ENCODE measurements at regions not wholly inside any gene's neighbourhood (a gene's known extent, or its start where the extent isn't known, plus 50 kb on each side); places are given as distances from the start of the nearest gene placed in this dataset.
"Not testable (repeated sequence)": the region's sequence is repeated elsewhere in the genome, so short reads cannot be mapped to it uniquely, and the experiment has no call there.

- DNase-seq, result no peak
These were observed 151.0 kb upstream of the RAB4A start for GRCh38 chr1:229119876-229120275.

GRCh38 chr1:229121845-229122436 lies 149.0 kb upstream of the RAB4A start:
- DNase-seq, result peak; percentile 26

DNA sequence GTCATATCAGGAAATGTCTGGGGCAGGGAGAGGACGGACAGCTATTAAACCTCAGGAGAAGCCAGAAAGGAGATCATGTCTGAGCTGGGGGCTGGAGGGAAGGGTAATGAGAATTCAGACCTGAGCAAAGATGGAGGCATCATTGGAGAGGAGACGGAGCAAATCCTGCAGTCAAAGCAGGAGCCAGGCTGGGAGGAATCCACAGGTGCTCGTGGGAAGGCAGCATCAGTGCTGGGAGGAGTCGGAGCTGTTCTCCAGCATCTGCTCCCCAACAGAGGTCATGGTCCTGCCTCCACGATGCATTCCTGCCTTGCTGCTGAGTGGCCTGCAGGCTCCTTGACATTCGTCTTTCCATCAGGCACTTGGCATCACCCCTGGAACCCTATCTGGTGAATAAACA lies 148.3 kb upstream of the RAB4A start:
- no peak for DNase-seq

GRCh38 chr1:229124116-229124515 lies 146.8 kb upstream of the RAB4A start:
- no peak for DNase-seq

DNA sequence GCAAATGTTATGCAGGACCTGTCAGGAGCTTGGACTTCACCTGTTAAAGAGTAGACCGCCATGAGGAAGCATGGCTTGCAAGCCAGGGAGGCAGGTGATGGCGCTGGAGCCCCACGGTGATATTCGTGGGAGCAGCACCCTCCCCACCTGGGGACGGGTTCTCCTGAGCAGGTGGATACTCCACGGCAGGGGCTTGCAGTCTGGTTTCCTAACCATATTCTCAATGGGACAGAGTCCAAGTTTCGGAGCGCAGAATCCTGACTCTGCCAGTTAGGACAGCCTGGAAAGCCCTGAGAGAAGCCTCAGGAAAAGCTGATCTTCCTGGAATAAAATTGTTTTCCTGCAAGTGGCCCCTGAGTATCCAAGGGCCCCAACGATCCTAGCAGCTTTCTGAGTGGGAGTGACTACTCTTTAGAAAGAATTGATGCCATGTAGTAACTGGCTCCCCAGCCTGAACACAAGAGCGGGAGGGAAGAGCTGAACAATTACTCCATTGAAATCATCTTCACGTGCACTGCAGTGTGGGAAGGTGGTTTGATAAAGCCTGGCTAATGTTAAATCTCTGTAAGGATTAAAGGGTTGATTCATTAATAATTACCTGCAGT lies 146.3 kb upstream of the RAB4A start:
- no peak for DNase-seq

GRCh38 chr1:229127301-229127700 lies 143.6 kb upstream of the RAB4A start:
- DNase-seq, result peak; percentile 23

GRCh38 chr1:229128066-229128608 lies 142.8 kb upstream of the RAB4A start:
- DNase-seq, result no peak

DNA sequence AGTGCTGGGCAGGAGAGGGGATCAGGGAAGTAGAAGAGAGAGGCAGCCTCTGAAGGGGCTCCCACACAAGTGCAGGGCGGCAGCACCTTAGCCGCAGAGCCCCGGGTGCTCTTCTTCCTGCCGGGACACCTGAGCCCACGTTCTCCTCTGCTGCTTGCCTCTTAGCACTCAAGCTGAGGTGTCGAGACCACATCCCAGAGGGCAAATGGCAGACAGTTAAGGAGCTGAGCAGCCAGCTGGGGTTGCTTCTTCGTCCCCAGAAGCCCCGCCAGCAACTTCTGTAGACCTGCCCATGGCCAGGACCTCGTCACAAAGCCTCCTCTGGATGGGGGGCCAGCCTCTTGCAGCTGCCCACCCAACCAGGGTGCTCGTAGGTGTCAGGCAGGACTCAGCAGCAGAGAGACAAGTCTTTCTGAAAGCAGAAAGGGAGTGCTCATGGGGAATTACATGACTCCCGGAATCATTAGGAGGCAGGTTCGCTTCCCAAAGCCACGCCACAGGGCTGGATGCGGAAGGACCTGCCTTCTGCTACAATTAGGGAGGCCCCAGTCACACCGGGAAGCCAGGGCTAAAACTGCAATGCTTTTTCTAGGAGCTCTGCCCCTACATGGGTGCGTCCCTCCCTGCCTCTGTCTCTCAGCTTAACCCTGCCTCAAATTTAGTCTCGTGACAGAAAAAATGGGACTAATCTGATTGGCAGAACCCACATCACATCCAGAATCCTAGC lies 141.4 kb upstream of the RAB4A start:
- DNase-seq, result no peak

DNA sequence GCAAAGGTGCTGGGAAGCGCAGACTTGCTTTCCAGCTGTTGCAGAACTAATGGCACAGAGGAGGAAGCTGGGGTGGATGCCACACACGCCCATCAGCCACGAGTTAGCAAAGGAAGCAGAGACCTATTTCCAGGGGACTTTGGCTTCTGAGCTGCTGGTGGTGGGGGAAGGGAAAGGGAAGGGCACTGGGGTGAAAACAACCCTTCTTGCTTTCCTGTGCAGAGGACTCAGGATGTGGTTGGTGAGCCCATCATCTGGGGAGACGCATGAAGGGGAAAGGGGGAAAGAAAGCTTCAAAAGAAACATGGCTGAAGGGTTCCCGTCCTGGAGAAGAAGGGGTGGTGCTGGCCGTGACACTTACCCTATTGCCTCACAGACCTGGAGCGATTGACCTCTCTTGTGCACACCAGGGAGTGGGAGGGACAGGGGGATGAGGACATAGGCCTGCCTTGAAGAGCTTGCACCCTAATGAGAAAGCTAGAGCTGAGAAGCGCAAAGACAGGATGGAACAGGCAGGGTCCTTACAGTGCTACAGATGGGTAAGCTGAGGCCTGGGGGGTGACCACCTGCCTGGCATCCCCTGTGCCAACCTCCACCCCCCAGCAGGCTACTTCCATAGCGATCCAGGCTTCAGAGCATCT lies 140.8 kb upstream of the RAB4A start:
- no peak for DNase-seq

DNA sequence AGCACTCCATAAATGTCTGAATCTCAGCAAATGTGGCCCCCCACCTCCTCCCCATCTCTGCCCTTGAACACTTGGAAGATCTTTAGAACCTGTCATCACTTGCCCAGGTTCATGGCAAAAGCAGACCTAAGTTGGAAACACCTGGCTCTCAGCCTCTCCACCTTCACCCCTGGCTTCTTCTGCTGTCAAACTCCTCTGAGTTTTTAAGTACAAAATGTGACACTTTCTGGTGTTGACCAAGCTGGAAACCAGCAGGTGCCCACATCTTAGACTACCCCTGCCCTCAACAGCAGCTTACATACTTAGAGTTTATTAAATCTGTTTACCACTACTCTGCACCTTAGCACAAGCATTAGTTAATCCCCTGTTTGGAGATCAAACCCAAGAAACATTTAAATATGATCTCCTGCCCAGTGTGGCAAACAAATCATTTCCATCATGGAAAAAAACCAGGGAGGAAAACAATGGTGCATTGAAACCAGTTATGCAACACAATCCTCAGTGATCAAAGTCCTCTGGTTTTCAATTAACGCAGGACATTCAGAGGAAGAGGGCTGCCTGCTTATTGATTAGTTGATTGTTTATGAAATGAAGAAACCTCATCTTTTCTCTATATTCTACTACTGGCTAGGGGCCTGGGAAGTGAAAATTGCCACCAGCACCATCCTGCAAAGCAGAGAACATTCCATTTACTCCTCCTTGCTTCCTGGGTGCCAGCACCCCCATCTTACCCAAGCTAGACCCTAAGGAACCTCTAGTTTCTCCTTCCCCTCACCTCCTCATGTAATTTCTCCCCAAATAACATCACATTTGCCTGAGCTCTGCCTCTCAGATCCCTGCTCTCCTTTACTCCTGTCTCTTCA lies 139.4 kb upstream of the RAB4A start:
- DNase-seq, result peak; percentile 42

DNA sequence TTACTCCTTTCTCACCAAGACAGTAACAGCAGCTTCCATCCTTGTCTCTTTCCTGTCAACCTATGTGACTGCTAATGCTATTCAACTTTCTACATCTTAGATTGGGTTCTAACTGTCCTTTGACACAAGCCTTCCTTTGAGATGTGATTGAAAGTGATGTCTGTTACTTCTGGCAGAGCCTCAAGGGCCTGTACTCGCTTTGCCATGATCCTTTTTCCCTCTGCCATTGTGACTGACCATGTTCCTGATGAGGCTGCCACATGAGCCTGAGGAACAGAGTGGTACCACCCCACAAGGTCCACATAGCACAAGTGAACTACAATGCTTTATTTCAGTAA lies 138.8 kb upstream of the RAB4A start:
- no peak for DNase-seq

DNA sequence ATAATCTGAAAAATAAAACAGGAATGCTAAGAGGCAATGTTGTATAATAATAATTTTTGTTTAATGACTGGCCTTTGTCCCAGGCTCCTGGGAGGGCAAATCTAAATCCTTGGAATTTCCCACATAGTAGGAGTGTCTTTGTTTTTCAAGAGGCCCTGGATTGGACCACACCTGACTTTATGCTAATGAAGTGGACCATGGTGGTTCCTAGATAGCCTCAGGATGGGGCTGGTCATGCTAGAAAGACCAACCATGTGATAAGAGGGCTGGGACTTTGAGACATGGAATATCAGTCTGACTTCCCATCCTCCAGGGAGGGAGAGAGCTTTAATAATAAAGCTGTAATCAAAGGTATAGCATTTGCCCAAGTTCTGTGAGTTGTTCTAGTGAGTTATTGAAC lies 138.2 kb upstream of the RAB4A start:
- DNase-seq, result no peak

- no peak for DNase-seq
These were observed 137.8 kb upstream of the RAB4A start for GRCh38 chr1:229133151-229133550.

DNA sequence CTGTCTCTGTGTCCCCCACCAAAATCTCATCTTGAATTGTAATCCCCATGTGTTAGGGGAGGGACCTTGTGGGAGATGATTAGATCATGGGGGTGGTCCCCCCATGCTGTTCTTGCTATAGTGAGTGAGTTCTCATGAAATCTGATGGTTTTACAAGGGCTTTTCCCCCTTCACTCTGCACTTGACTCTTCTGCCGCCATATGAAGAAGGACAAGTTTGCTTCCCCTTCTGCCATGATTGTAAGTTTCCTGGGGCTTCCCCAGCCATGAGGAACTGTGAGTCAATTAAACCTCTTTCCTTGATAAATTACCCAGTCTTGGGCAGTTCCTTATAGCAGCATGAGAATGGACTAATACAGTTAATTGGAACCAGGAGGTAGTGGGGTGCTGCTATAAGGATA lies 137.1 kb upstream of the RAB4A start:
- DNase-seq, result no peak

- DNase-seq, result not testable (repeated sequence)
These were observed 136.3 kb upstream of the RAB4A start for GRCh38 chr1:229134381-229135217.

DNA sequence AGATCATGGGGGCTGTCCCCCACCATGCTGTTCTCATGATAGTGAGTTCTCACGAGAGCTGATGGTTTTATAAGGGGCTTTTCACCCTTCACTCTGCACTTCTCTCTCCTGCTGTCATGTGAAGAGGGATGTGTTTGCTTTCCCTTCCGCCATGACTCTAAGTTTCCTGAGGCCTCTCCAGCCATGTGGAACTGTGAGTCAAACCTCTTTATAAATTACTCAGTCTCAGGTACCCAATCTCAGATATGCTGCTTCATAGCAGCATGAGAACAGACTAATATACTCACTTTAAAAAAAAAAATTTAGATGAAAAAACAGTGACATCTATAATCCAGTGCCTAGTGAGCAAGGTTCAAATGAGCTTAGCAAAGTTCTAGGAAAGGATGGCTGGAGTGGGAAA lies 135.1 kb upstream of the RAB4A start:
- no peak for DNase-seq

- no peak for DNase-seq
These were observed 134.1 kb upstream of the RAB4A start for GRCh38 chr1:229136822-229137221.

DNA sequence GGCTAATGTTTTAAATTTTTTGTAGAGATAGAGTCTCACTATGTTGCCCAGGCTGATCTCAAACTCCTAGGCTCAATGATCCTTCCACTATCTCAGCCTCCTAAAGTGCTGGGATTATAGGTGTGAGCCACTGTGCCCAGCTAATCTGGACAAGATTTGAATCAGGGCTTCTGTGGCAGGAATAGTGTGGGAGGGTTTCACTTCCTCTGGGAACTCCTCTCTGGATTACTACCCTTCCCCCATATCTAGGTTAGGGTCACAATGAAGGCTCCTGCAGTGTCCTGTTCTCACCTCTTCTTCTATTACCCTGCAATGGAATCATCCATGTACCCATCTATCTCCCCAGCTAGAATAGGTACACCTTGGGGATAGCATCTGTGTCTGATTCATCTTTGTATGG lies 133.6 kb upstream of the RAB4A start:
- DNase-seq, result no peak

GRCh38 chr1:229138058-229138457 lies 132.9 kb upstream of the RAB4A start:
- DNase-seq, result peak; percentile 31

GRCh38 chr1:229139331-229140118 lies 131.4 kb upstream of the RAB4A start:
- no peak for DNase-seq

GRCh38 chr1:229140119-229140396 lies 130.9 kb upstream of the RAB4A start:
- no peak for DNase-seq

All from NCI-H510A treated with DMSO at 0.1 percent for 48 hours (cell line).